HEK293 (cell line): ENCODE measurements at regions not wholly inside any gene's neighbourhood (a gene's known extent, or its start where the extent isn't known, plus 50 kb on each side); places are given as distances from the start of the nearest gene placed in this dataset.

Experiments used
- CTCF ChIP-seq: fragments of 450-650 bp; formaldehyde crosslinking; IDR thresholded peaks from 2 replicates; pipeline ENCODE4 v1.5.1; 2016; ENCODE audit warnings: missing biosample characterization, missing genetic modification characterization
- PATZ1 ChIP-seq: fragments of 450-650 bp; formaldehyde crosslinking; IDR thresholded peaks from 2 replicates; pipeline ENCODE4 v1.5.1; 2016; ENCODE audit warnings: missing biosample characterization, missing genetic modification characterization
- PRDM1 ChIP-seq: fragments of 450-650 bp; formaldehyde crosslinking; IDR thresholded peaks from 2 replicates; pipeline ENCODE4; 2016; ENCODE audit warnings: missing biosample characterization, missing genetic modification characterization
- REST ChIP-seq: fragments of 450-650 bp; formaldehyde crosslinking; IDR thresholded peaks from 2 replicates; pipeline ENCODE4 v1.5.1; 2016; ENCODE audit warnings: missing biosample characterization, missing genetic modification characterization
- YY2 ChIP-seq: fragments of 450-650 bp; formaldehyde crosslinking; IDR thresholded peaks from 2 replicates; pipeline ENCODE4 v1.5.1; 2016; ENCODE audit warnings: missing biosample characterization, missing genetic modification characterization
- ZNF341 ChIP-seq: fragments of 450-650 bp; formaldehyde crosslinking; IDR thresholded peaks from 2 replicates; pipeline ENCODE4; 2016; ENCODE audit warnings: low read depth, missing biosample characterization, missing genetic modification characterization
- ZNF398 ChIP-seq: fragments of 450-650 bp; formaldehyde crosslinking; IDR thresholded peaks from 2 replicates; pipeline ENCODE4 v1.5.1; 2017; ENCODE audit warnings: missing biosample characterization, missing genetic modification characterization
- ZNF777 ChIP-seq: fragments of 450-650 bp; formaldehyde crosslinking; IDR thresholded peaks from 2 replicates; pipeline ENCODE4 v1.5.1; 2017; ENCODE audit warnings: missing biosample characterization, missing genetic modification characterization, borderline replicate concordance
- ZNF791 ChIP-seq: fragments of 450-650 bp; formaldehyde crosslinking; IDR thresholded peaks from 2 replicates; pipeline ENCODE4 v1.5.1; 2016; ENCODE audit warnings: missing biosample characterization, missing genetic modification characterization

- TF ChIP-seq ZNF398, result no peak
- no peak for TF ChIP-seq CTCF
- TF ChIP-seq YY2 (tag by site-specific recombination), result no peak
- no peak for TF ChIP-seq ZNF341 (tag by site-specific recombination)
- no peak for TF ChIP-seq ZNF777 (tag by site-specific recombination)
- TF ChIP-seq PRDM1 (tag by site-specific recombination), result no peak
- TF ChIP-seq REST (tag by site-specific recombination), result no peak
- TF ChIP-seq PATZ1 (tag by site-specific recombination), result no peak
- TF ChIP-seq ZNF791 (tag by site-specific recombination), result no peak
Measured at GRCh38 chr3:23739536-23739935, 66.2 kb upstream of the UBE2E1 start.
